Upper lobe of left lung (tissue), 6 donors: ENCODE measurements at regions not wholly inside any gene's neighbourhood (a gene's known extent, or its start where the extent isn't known, plus 50 kb on each side); places are given as distances from the start of the nearest gene placed in this dataset.

ENCODE experiments used
- ATAC-seq, 2 donors: fragments of 200-7000 bp; cut with Tn5 transposase; one replicate each; pipeline ENCODE4 v1.9.1; 2022; ENCODE audit warnings: mild to moderate bottlenecking in 2 of 2, moderate library complexity in 2 of 2; ENCODE audit not compliant: low FRiP score in 2 of 2
- DNase-seq, 2 donors: peaks; one replicate each; pipeline ENCODE4 v3.0.0-alpha.2; 2019 to 2020
- H3K27ac ChIP-seq, 4 donors: fragments of 200-600 bp; sonication (generic); one replicate each; pipeline ENCODE4 v1.5.1; 2016 to 2019
- H3K27me3 ChIP-seq, 4 donors: fragments of 200-600 bp; sonication (generic); one replicate each; pipeline ENCODE4 v1.5.1; 2017 to 2019
- H3K36me3 ChIP-seq, 4 donors: fragments of 200-600 bp; sonication (generic); one replicate each; pipeline ENCODE4 v1.5.1; 2016 to 2019
- H3K4me1 ChIP-seq, 4 donors: fragments of 200-600 bp; sonication (generic); one replicate each; pipeline ENCODE4 v1.5.1; 2018 to 2019
- H3K4me3 ChIP-seq, 4 donors: fragments of 200-600 bp; sonication (generic); one replicate each; pipeline ENCODE4 v1.5.1; 2017 to 2019; ENCODE audit warnings: mild to moderate bottlenecking in 2 of 4, moderate library complexity in 1 of 4
- H3K9me3 ChIP-seq, 4 donors: fragments of 200-600 bp; sonication (generic); one replicate each; pipeline ENCODE4 v1.5.1; 2018 to 2019
- CTCF ChIP-seq, 6 experiments: fragments of 450-650 bp in 4 of 6; fragments of 200-600 bp in 2 of 6; sonication (generic) in 2 of 6; IDR thresholded peaks; one replicate each; pipeline ENCODE4 v1.5.1; 2016 to 2019; ENCODE audit warnings: antibody characterized with exemption in 6 of 6
- EP300 ChIP-seq, 4 donors: sonication (generic); formaldehyde crosslinking; IDR thresholded peaks; one replicate each; pipeline ENCODE4 v1.5.1; 2017; ENCODE audit warnings: antibody characterized with exemption in 4 of 4, control low read depth in 2 of 4
- POLR2A ChIP-seq, 4 donors: fragments of 450-650 bp; IDR thresholded peaks; one replicate each; pipeline ENCODE4 v1.5.1; 2016 to 2017; ENCODE audit warnings: antibody characterized with exemption in 4 of 4, mild to moderate bottlenecking in 2 of 4
- POLR2AphosphoS5 ChIP-seq, 2 donors: sonication (generic); formaldehyde crosslinking; IDR thresholded peaks; one replicate each; pipeline ENCODE4 v1.5.1; 2017; ENCODE audit warnings: antibody characterized with exemption in 2 of 2
- WGBS, 2 donors: methylation state at CpG; one replicate each; pipeline ENCODE4 v1.1.5; 2017 to 2018; 5-methylcytosine and 5-hydroxymethylcytosine counted together
- donor health status: DM: no; HTN: no; CAD: no; lungs with moderate emphysema.
- donor health status: DM: no; HTN: yes; CAD: no; lungs with severe emphysema.

GRCh38 chr10:64134676-64135075 is 613.5 kb downstream of the REEP3 start:
- 78 to 89% methylated on average over 1 of the region's 1 CpG for WGBS, 2 donors
- TF ChIP-seq CTCF (IDR thresholded peaks at IDR 0.05) (no peak), POLR2AphosphoS5 (IDR thresholded peaks at IDR 0.05) (no peak), POLR2A (IDR thresholded peaks at IDR 0.05) (no peak), EP300 (IDR thresholded peaks at IDR 0.05) (no peak)
- H3K9me3 ChIP-seq = no peaks in the 10 kb centered on the region
- no peak overlapping the region for H3K27ac ChIP-seq
- no peak for DNase-seq
- no peaks in the 10 kb centered on the region for H3K27me3 ChIP-seq
- no peak for ATAC-seq
- H3K4me1 ChIP-seq = no peaks in the 10 kb centered on the region
- H3K36me3 ChIP-seq = no peaks in the 10 kb centered on the region
- H3K4me3 ChIP-seq = no peak overlapping the region

- ATAC-seq = no peak
- 84 to 89% methylated on average over 3 of the region's 3 CpGs for WGBS, 2 donors
- Histone ChIP-seq H3K27me3 (no peaks in the 10 kb centered on the region), H3K27ac (no peak overlapping the region), H3K4me3 (no peak overlapping the region), H3K36me3 (no peaks in the 10 kb centered on the region), H3K9me3 (no peaks in the 10 kb centered on the region), H3K4me1 (no peaks in the 10 kb centered on the region)
- no peak for DNase-seq
- TF ChIP-seq CTCF (IDR thresholded peaks at IDR 0.05) (no peak), EP300 (IDR thresholded peaks at IDR 0.05) (no peak), POLR2AphosphoS5 (IDR thresholded peaks at IDR 0.05) (no peak), POLR2A (IDR thresholded peaks at IDR 0.05) (no peak)
Measured at GRCh38 chr10:64142395-64142794, 621.2 kb downstream of the REEP3 start.

GRCh38 chr10:64148607-64149006 is 627.4 kb downstream of the REEP3 start:
- DNase-seq (no peak), ATAC-seq (no peak)
- H3K36me3 ChIP-seq = no peaks in the 10 kb centered on the region

GRCh38 chr10:64156166-64156565 is 635.0 kb downstream of the REEP3 start:
- no peak for ATAC-seq
- Histone ChIP-seq H3K36me3 (no peaks in the 10 kb centered on the region), H3K9me3 (no peaks in the 10 kb centered on the region), H3K4me3 (no peak overlapping the region), H3K4me1 (no peaks in the 10 kb centered on the region), H3K27me3 (no peaks in the 10 kb centered on the region), H3K27ac (no peak overlapping the region)
- 56 to 62% methylated on average over 3 of the region's 3 CpGs for WGBS, 2 donors
- no peak for DNase-seq
- TF ChIP-seq CTCF (IDR thresholded peaks at IDR 0.05) (no peak), POLR2AphosphoS5 (IDR thresholded peaks at IDR 0.05) (no peak), EP300 (IDR thresholded peaks at IDR 0.05) (no peak), POLR2A (IDR thresholded peaks at IDR 0.05) (no peak)

More at GRCh38 chr10:64148607-64149006, 627.4 kb downstream of the REEP3 start:
- Histone ChIP-seq H3K9me3 (no peaks in the 10 kb centered on the region), H3K4me1 (no peaks in the 10 kb centered on the region), H3K4me3 (no peak overlapping the region), H3K27ac (no peak overlapping the region), H3K27me3 (no peaks in the 10 kb centered on the region)
- TF ChIP-seq POLR2A (IDR thresholded peaks at IDR 0.05) (no peak), EP300 (IDR thresholded peaks at IDR 0.05) (no peak), POLR2AphosphoS5 (IDR thresholded peaks at IDR 0.05) (no peak), CTCF (IDR thresholded peaks at IDR 0.05) (no peak)

- DNase-seq = no peak
- 88 to 93% methylated on average over 2 of the region's 2 CpGs for WGBS, 2 donors
- no peaks in the 10 kb centered on the region for H3K36me3 ChIP-seq
- no peak overlapping the region for H3K4me3 ChIP-seq
- H3K27ac ChIP-seq = no peak overlapping the region
- H3K4me1 ChIP-seq = no peaks in the 10 kb centered on the region
- TF ChIP-seq POLR2A (IDR thresholded peaks at IDR 0.05) = no peak
- TF ChIP-seq EP300 (IDR thresholded peaks at IDR 0.05) = no peak
- no peak for TF ChIP-seq POLR2AphosphoS5 (IDR thresholded peaks at IDR 0.05)
- TF ChIP-seq CTCF (IDR thresholded peaks at IDR 0.05) = no peak
- H3K9me3 ChIP-seq = no peaks in the 10 kb centered on the region
- ATAC-seq = no peak
- H3K27me3 ChIP-seq = no peaks in the 10 kb centered on the region
Measured at GRCh38 chr10:64158551-64158950, 637.4 kb downstream of the REEP3 start.
